Keratinocyte (primary cell): ENCODE measurements at regions not wholly inside any gene's neighbourhood (a gene's known extent, or its start where the extent isn't known, plus 50 kb on each side); places are given as distances from the start of the nearest gene placed in this dataset.

Experiments
- DNase-seq: peaks from one replicate; pipeline ENCODE4 v3.0.0-alpha.2; 2011; ENCODE audit warnings: low read depth, missing footprints, low spot score
- FAIRE-seq: peaks from 2 replicates; lab custom pipeline; 2011; peaks lifted over from hg19 to GRCh38; lab: Jason Lieb, UNC
- H2AFZ ChIP-seq: 2 replicates; pipeline ENCODE4 v1.6.0; 2012; ENCODE audit warnings: low read length, control low read depth, inconsistent platforms; ENCODE audit not compliant: control insufficient read depth
- H3K27ac ChIP-seq: 2 replicates; pipeline ENCODE4 v1.5.1; 2011; ENCODE audit warnings: low read length; ENCODE audit not compliant: control insufficient read depth, insufficient read depth
- H3K27me3 ChIP-seq: 3 replicates; pipeline ENCODE4 v1.6.0; 2011; ENCODE audit warnings: low read length; ENCODE audit not compliant: control insufficient read depth, insufficient read depth; ENCODE audit errors: extremely low read depth
- H3K36me3 ChIP-seq, 2 experiments: 2 replicates in 1 of 2; 3 replicates in 1 of 2; pipeline ENCODE4 v1.5.1; 2011; ENCODE audit warnings: low read length in 2 of 2, mild to moderate bottlenecking in 1 of 2; ENCODE audit not compliant: control insufficient read depth in 2 of 2, insufficient read depth in 2 of 2; ENCODE audit errors: extremely low read depth in 1 of 2
- H3K4me1 ChIP-seq: 3 replicates; pipeline ENCODE4 v1.5.1; 2011; ENCODE audit warnings: low read length; ENCODE audit not compliant: control insufficient read depth, insufficient read depth; ENCODE audit errors: extremely low read depth
- H3K4me2 ChIP-seq: 3 replicates; pipeline ENCODE4 v1.6.0; 2011; ENCODE audit warnings: low read depth, low read length; ENCODE audit not compliant: control insufficient read depth, insufficient read depth; ENCODE audit errors: extremely low read depth
- H3K4me3 ChIP-seq, 3 experiments: fragments of 200-600 bp in 1 of 3; sonication (generic) in 1 of 3; 2 replicates in 2 of 3; 3 replicates in 1 of 3; pipeline ENCODE4 v1.5.1; 2011 to 2016; ENCODE audit warnings: low read length in 3 of 3, mild to moderate bottlenecking in 3 of 3, control low read depth in 2 of 3, inconsistent platforms in 1 of 3, low read depth in 1 of 3, mixed read lengths in 1 of 3, mixed run types in 1 of 3, moderate library complexity in 1 of 3; ENCODE audit not compliant: control insufficient read depth in 2 of 3, insufficient read depth in 2 of 3; ENCODE audit errors: extremely low read depth in 1 of 3
- H3K79me2 ChIP-seq: 2 replicates; pipeline ENCODE4 v1.6.0; 2012; ENCODE audit warnings: low read length; ENCODE audit not compliant: control insufficient read depth, insufficient read depth
- H3K9ac ChIP-seq: 3 replicates; pipeline ENCODE4 v1.6.0; 2011; ENCODE audit warnings: low read length; ENCODE audit not compliant: control insufficient read depth, insufficient read depth; ENCODE audit errors: extremely low read depth
- H3K9me1 ChIP-seq: 3 replicates; pipeline ENCODE4 v1.6.0; 2011; ENCODE audit warnings: low read length; ENCODE audit not compliant: control insufficient read depth, insufficient read depth; ENCODE audit errors: extremely low read depth
- H3K9me3 ChIP-seq: 2 replicates; pipeline ENCODE4 v1.5.1; 2012; ENCODE audit warnings: low read depth, low read length; ENCODE audit not compliant: control insufficient read depth
- H4K20me1 ChIP-seq: 3 replicates; pipeline ENCODE4 v1.6.0; 2011; ENCODE audit warnings: low read length; ENCODE audit not compliant: control insufficient read depth, insufficient read depth; ENCODE audit errors: extremely low read depth
- EZH2 ChIP-seq: IDR thresholded peaks from one replicate; pipeline ENCODE4 v1.6.1; 2012; ENCODE audit warnings: inconsistent platforms, mild to moderate bottlenecking, low read length, moderate library complexity
- dilution Hi-C: fragments of 300-500 bp; cut with MboI; formaldehyde crosslinking; loops from one replicate; pipeline ENCODE4 v1.7.0; 2020; ENCODE audit warnings: low sequenced_read_pairs; ENCODE audit not compliant: extremely low pct_ligation_motif_present
- TF ChIP-seq, protein P1 (sequence below), 3 experiments: IDR thresholded peaks in 1 of 3; conservative IDR thresholded peaks in 1 of 3; optimal IDR thresholded peaks in 1 of 3; 2 replicates in 2 of 3; 3 replicates in 1 of 3; pipeline versions ENCODE3 to v1.5.1; 2011; ENCODE audit warnings: low read length in 3 of 3, mild to moderate bottlenecking in 3 of 3, moderate library complexity in 2 of 3, control low read depth in 1 of 3, inconsistent platforms in 1 of 3; ENCODE audit not compliant: insufficient read depth in 2 of 3; ENCODE audit errors: extremely low read depth in 1 of 3

DNA sequence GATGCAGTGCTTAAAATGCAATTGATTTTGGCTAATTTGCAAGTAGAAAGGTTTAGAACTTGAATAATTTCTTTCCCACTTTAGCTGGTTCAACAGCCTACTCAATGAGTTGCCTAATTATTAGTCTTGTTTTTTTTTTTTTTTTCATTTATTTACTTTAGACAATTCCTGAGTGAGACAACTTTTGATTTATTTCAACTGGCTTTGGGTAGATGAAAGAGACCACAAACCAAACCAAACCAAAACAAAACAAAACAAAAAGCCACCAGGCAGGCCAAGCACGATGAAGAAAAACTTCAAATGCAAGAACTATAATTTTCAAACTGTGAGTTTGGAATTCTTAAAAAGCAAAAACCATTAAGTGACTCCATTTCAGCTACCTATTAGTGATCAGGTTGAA is 469.9 kb downstream of the GBE1 start:
- H2AFZ ChIP-seq: no peak overlapping the region
- no peak overlapping the region for H3K27ac ChIP-seq
- H3K36me3 ChIP-seq: no peaks in the 10 kb centered on the region
- H3K27me3 ChIP-seq: no peaks in the 10 kb centered on the region
- H3K79me2 ChIP-seq: no peaks in the 10 kb centered on the region
- dilution Hi-C loops: no loop called here
- H3K9ac ChIP-seq: no peak overlapping the region
- DNase-seq: no peak
- H4K20me1 ChIP-seq: no peaks in the 10 kb centered on the region
- H3K4me2 ChIP-seq: no peak overlapping the region
- FAIRE-seq: no peak
- no peaks in the 10 kb centered on the region for H3K4me1 ChIP-seq
- H3K9me1 ChIP-seq: no peaks in the 10 kb centered on the region
- H3K4me3 ChIP-seq: no peak overlapping the region
- TF ChIP-seq, protein P1, sequence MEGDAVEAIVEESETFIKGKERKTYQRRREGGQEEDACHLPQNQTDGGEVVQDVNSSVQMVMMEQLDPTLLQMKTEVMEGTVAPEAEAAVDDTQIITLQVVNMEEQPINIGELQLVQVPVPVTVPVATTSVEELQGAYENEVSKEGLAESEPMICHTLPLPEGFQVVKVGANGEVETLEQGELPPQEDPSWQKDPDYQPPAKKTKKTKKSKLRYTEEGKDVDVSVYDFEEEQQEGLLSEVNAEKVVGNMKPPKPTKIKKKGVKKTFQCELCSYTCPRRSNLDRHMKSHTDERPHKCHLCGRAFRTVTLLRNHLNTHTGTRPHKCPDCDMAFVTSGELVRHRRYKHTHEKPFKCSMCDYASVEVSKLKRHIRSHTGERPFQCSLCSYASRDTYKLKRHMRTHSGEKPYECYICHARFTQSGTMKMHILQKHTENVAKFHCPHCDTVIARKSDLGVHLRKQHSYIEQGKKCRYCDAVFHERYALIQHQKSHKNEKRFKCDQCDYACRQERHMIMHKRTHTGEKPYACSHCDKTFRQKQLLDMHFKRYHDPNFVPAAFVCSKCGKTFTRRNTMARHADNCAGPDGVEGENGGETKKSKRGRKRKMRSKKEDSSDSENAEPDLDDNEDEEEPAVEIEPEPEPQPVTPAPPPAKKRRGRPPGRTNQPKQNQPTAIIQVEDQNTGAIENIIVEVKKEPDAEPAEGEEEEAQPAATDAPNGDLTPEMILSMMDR (optimal IDR thresholded peaks at IDR 0.05 in 1 of 3, IDR thresholded peaks at IDR 0.05 in 1 of 3, conservative IDR thresholded peaks at IDR 0.05 in 1 of 3; ENCODE audit: extremely low read depth in 1 of 3, insufficient read depth in 2 of 3, low read length in 3 of 3): no peak
- no peak for TF ChIP-seq EZH2
- no peaks in the 10 kb centered on the region for H3K9me3 ChIP-seq

DNA sequence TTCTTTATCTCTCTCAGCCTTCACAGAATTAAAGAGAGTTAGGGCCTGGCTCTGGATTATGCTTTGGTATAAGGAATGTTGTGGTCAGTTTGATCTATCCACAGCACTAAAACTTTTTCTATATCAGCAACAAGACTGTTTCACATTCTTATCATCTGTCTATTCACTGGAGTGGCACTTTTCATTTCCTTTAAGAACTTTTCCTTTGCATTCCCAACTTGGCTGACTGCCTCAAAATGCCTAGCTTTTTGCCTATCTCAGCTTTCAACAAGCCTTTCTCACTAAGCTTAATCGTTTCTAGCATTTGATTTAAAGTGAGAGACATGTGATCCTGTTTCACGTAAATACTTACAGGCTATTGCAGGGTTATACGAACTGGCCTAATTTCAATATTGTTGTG is 471.8 kb downstream of the GBE1 start:
- FAIRE-seq (no peak), DNase-seq (no peak)
- no peak overlapping the region for H2AFZ ChIP-seq
- no peaks in the 10 kb centered on the region for H3K36me3 ChIP-seq
- no peak overlapping the region for H3K4me3 ChIP-seq
- no peak overlapping the region for H3K27ac ChIP-seq
- no peaks in the 10 kb centered on the region for H3K9me3 ChIP-seq
- H3K79me2 ChIP-seq: no peaks in the 10 kb centered on the region
- TF ChIP-seq EZH2: no peak
- TF ChIP-seq, protein P1 (optimal IDR thresholded peaks at IDR 0.05 in 1 of 3, IDR thresholded peaks at IDR 0.05 in 1 of 3, conservative IDR thresholded peaks at IDR 0.05 in 1 of 3; ENCODE audit: extremely low read depth in 1 of 3, insufficient read depth in 2 of 3, low read length in 3 of 3): no peak
- no peaks in the 10 kb centered on the region for H4K20me1 ChIP-seq
- no peaks in the 10 kb centered on the region for H3K4me1 ChIP-seq
- no peak overlapping the region for H3K4me2 ChIP-seq
- H3K27me3 ChIP-seq: no peaks in the 10 kb centered on the region
- dilution Hi-C loops: no loop called here
- H3K9me1 ChIP-seq: no peaks in the 10 kb centered on the region
- no peak overlapping the region for H3K9ac ChIP-seq
